ENCODE measurements at regions not wholly inside any gene's neighbourhood (a gene's known extent, or its start where the extent isn't known, plus 50 kb on each side); places are given as distances from the start of the nearest gene placed in this dataset.

GRCh38 chr5:173741729-173742431, 125.4 kb upstream of the BOD1 start:
- DNase-seq (ENCODE audit: low read depth) = no peak
- TF ChIP-seq CTCF (IDR thresholded peaks at IDR 0.05; ENCODE audit: insufficient read depth, low read length) = no peak
- H3K4me3 ChIP-seq (ENCODE audit: low read depth, low read length) = no peak overlapping the region

GRCh38 chr5:173742432-173742816, 126.0 kb upstream of the BOD1 start:
- no peak for DNase-seq (ENCODE audit: low read depth)
- no peak for TF ChIP-seq CTCF (IDR thresholded peaks at IDR 0.05; ENCODE audit: insufficient read depth, low read length)
- no peak overlapping the region for H3K4me3 ChIP-seq (ENCODE audit: low read depth, low read length)

- H3K4me3 ChIP-seq (ENCODE audit: low read depth, low read length) = no peak overlapping the region
- DNase-seq (ENCODE audit: low read depth) = no peak
- TF ChIP-seq CTCF (IDR thresholded peaks at IDR 0.05; ENCODE audit: insufficient read depth, low read length) = no peak
Measured at GRCh38 chr5:173743641-173744343, 127.3 kb upstream of the BOD1 start.

- DNase-seq (ENCODE audit: low read depth) = no peak
- TF ChIP-seq CTCF (IDR thresholded peaks at IDR 0.05; ENCODE audit: insufficient read depth, low read length) = no peak
Measured at GRCh38 chr5:173744551-173744950, 128.1 kb upstream of the BOD1 start.

GRCh38 chr5:173745123-173745522, 128.7 kb upstream of the BOD1 start:
- TF ChIP-seq CTCF (IDR thresholded peaks at IDR 0.05; ENCODE audit: insufficient read depth, low read length) = no peak
- DNase-seq (ENCODE audit: low read depth) = no peak
- no peak overlapping the region for H3K4me3 ChIP-seq (ENCODE audit: low read depth, low read length)

More at GRCh38 chr5:173744551-173744950, 128.1 kb upstream of the BOD1 start:
- no peak overlapping the region for H3K4me3 ChIP-seq (ENCODE audit: low read depth, low read length)

GRCh38 chr5:173745557-173745956, 129.1 kb upstream of the BOD1 start:
- no peak for TF ChIP-seq CTCF (IDR thresholded peaks at IDR 0.05; ENCODE audit: insufficient read depth, low read length)
- H3K4me3 ChIP-seq (ENCODE audit: low read depth, low read length) = no peak overlapping the region
- no peak for DNase-seq (ENCODE audit: low read depth)
